GM12878 (cell line): ENCODE measurements at regions not wholly inside any gene's neighbourhood (a gene's known extent, or its start where the extent isn't known, plus 50 kb on each side); places are given as distances from the start of the nearest gene placed in this dataset.
A peak's percentile ranks its signal among the peaks of the same experiment; 100 is the strongest.

ENCODE experiments used
- ATAC-seq: fragments of 200-7000 bp; cut with Tn5 transposase; 3 replicates; pipeline ENCODE4 v1.9.1; 2020; ENCODE audit warnings: mild to moderate bottlenecking, moderate library complexity
- BruUV-seq: library from RNA; stranded (reverse); fragments of 400-500 nt; replicated peaks from 2 replicates; lab custom pipeline; 2021; lab: Mats Ljungman, UMichigan
- CTCF ChIA-PET: fragments of 300-600 bp; sonication (Branson Sonifier 250); formaldehyde crosslinking; extraction: SDS; loops from one replicate; lab custom pipeline; 2021; ENCODE audit warnings: inconsistent platforms; lab: Yijun Ruan, JAX
- POLR2A ChIA-PET: fragments of 350-600 bp; formaldehyde crosslinking; extraction: SDS; loops from one replicate; lab custom pipeline; 2021; ENCODE audit warnings: inconsistent platforms; lab: Charles Lee
- RAD21 ChIA-PET: fragments of 300-600 bp; sonication (Branson Sonifier 250); formaldehyde crosslinking; loops from one replicate; lab custom pipeline; 2023; ENCODE audit warnings: antibody characterized with exemption; ENCODE audit not compliant: unreplicated experiment; lab: Charles Lee
- SMC1A ChIA-PET: fragments of 300-600 bp; sonication (Branson Sonifier 250); formaldehyde crosslinking; loops from one replicate; lab custom pipeline; 2023; ENCODE audit not compliant: unreplicated experiment, uncharacterized antibody; lab: Charles Lee
- DNase-seq: peaks from one replicate; pipeline ENCODE4 v3.0.0-alpha.2; 2011; ENCODE audit warnings: low read depth, low spot score
- FAIRE-seq: peaks from 3 replicates; lab custom pipeline; 2011; peaks lifted over from hg19 to GRCh38; lab: Jason Lieb, UNC
- H2AFZ ChIP-seq: 2 replicates; pipeline ENCODE4 v1.6.0; 2011; ENCODE audit warnings: low read depth, low read length, control low read depth; ENCODE audit not compliant: control insufficient read depth
- H3K27ac ChIP-seq: 2 replicates; pipeline ENCODE4 v1.5.1; 2011; ENCODE audit warnings: control low read depth; ENCODE audit not compliant: control insufficient read depth, insufficient read depth
- H3K27me3 ChIP-seq, 2 experiments: replicated peaks in 1 of 2; 2 replicates each; pipeline versions ENCODE4 v1.6.0 to v1.6.1; 2011; ENCODE audit warnings: low read length in 1 of 2; ENCODE audit not compliant: control insufficient read depth in 2 of 2, insufficient read depth in 2 of 2
- H3K36me3 ChIP-seq, 2 experiments: 2 replicates each; pipeline ENCODE4 v1.5.1; 2011; ENCODE audit warnings: low read length in 1 of 2; ENCODE audit not compliant: control insufficient read depth in 2 of 2, insufficient read depth in 2 of 2
- H3K4me1 ChIP-seq: 2 replicates; pipeline ENCODE4 v1.6.1; 2011; ENCODE audit warnings: mild to moderate bottlenecking, low read length, moderate library complexity, mixed read lengths; ENCODE audit not compliant: control insufficient read depth, insufficient read depth
- H3K4me2 ChIP-seq: 2 replicates; pipeline ENCODE4 v1.6.0; 2011; ENCODE audit warnings: control low read depth; ENCODE audit not compliant: control insufficient read depth, insufficient read depth
- H3K4me3 ChIP-seq: fragments of 200-600 bp; sonication (generic); 2 replicates; pipeline ENCODE4 v1.5.1; 2016
- H3K79me2 ChIP-seq: 2 replicates; pipeline ENCODE4 v1.6.0; 2011; ENCODE audit warnings: low read length; ENCODE audit not compliant: control insufficient read depth, insufficient read depth
- H3K9ac ChIP-seq: 2 replicates; pipeline ENCODE4 v1.8.0; 2011; ENCODE audit warnings: low read length, control low read depth, mixed read lengths; ENCODE audit not compliant: control insufficient read depth, insufficient read depth
- H3K9me3 ChIP-seq: replicated peaks from 3 replicates; pipeline ENCODE4 v1.5.1; 2011; ENCODE audit warnings: mild to moderate bottlenecking, low read length; ENCODE audit not compliant: control insufficient read depth, insufficient read depth
- H4K20me1 ChIP-seq: 2 replicates; pipeline ENCODE4 v1.6.0; 2011; ENCODE audit not compliant: control insufficient read depth, insufficient read depth
- CREM ChIP-seq: IDR thresholded peaks from 2 replicates; pipeline ENCODE4 v1.6.1; 2014; ENCODE audit warnings: antibody characterized with exemption, low read depth
- CUX1 ChIP-seq: IDR thresholded peaks from 2 replicates; pipeline ENCODE4 v1.6.1; 2012; ENCODE audit warnings: improper control_type of control experiment, low read depth, low read length; ENCODE audit not compliant: insufficient replicate concordance
- EED ChIP-seq: sonication (generic); IDR thresholded peaks from 2 replicates; pipeline ENCODE4 v1.6.1; 2016; ENCODE audit warnings: antibody characterized with exemption, low read depth
- ELK1 ChIP-seq: IDR thresholded peaks from 2 replicates; pipeline ENCODE4 v1.6.1; 2012; ENCODE audit warnings: low read depth, low read length, improper control_type of control experiment
- HDGF ChIP-seq: fragments of 450-650 bp; IDR thresholded peaks from 2 replicates; pipeline ENCODE4 v1.6.1; 2016; ENCODE audit warnings: antibody characterized with exemption
- NR2F1 ChIP-seq: fragments of 450-650 bp; conservative IDR thresholded peaks from 2 replicates; pipeline ENCODE4 v1.6.1; 2017; ENCODE audit warnings: mild to moderate bottlenecking
- POLR2A ChIP-seq: IDR thresholded peaks from 2 replicates; pipeline ENCODE4 v1.6.1; 2011; ENCODE audit warnings: low read depth, mild to moderate bottlenecking, low read length
- POU2F2 ChIP-seq: IDR thresholded peaks from 3 replicates; pipeline ENCODE4 v1.6.1; 2011; ENCODE audit warnings: low read depth, mild to moderate bottlenecking, low read length, borderline replicate concordance
- RAD51 ChIP-seq: fragments of 450-650 bp; IDR thresholded peaks from 2 replicates; pipeline ENCODE4 v1.6.1; 2016; ENCODE audit warnings: moderate library complexity, mild to moderate bottlenecking, inconsistent platforms
- RBBP5 ChIP-seq: fragments of 200-600 bp; sonication (generic); conservative IDR thresholded peaks from 2 replicates; pipeline ENCODE4 v1.6.1; 2016
- RCOR1 ChIP-seq: conservative IDR thresholded peaks from 2 replicates; pipeline ENCODE4 v1.6.1; 2012; ENCODE audit warnings: low read depth, low read length, improper control_type of control experiment
- RUNX3 ChIP-seq: IDR thresholded peaks from 2 replicates; pipeline ENCODE4 v1.6.1; 2012; ENCODE audit warnings: low read length, inconsistent platforms
- SMAD1 ChIP-seq: fragments of 450-650 bp; IDR thresholded peaks from 2 replicates; pipeline ENCODE4 v1.6.1; 2018; ENCODE audit warnings: mild to moderate bottlenecking, low read depth; ENCODE audit not compliant: partially characterized antibody
- SMC3 ChIP-seq: IDR thresholded peaks from 2 replicates; pipeline ENCODE4 v1.6.1; 2011; ENCODE audit warnings: low read length, improper control_type of control experiment, borderline replicate concordance
- SPI1 ChIP-seq: IDR thresholded peaks from 2 replicates; pipeline ENCODE4 v1.6.1; 2011; ENCODE audit warnings: low read depth, mild to moderate bottlenecking, low read length, moderate library complexity, borderline replicate concordance; ENCODE audit not compliant: insufficient read depth
- WGBS: methylation state at CpG from one replicate; pipeline ENCODE4 v1.1.6; 2016; ENCODE audit warnings: low lambda C conversion rate; ENCODE audit not compliant: insufficient replicate concordance, insufficient coverage; ENCODE audit errors: missing lambda C conversion rate; 5-methylcytosine and 5-hydroxymethylcytosine counted together
- in situ Hi-C: fragments of 300-500 bp; cut with MboI; formaldehyde crosslinking; loops from 9 replicates; pipeline ENCODE4 v1.14.3; 2018; ENCODE audit warnings: mixed read lengths
- intact Hi-C: fragments of 100-400 bp; cut with micrococcal nuclease; formaldehyde crosslinking; loops from one replicate; pipeline ENCODE4 v1.14.2; 2022; ENCODE audit not compliant: unreplicated experiment

GRCh38 chr13:70893832-70894231 is 785.6 kb upstream of the KLHL1 start:
- TF ChIP-seq NR2F1 (0 out of 2 replicates have a peak, but pooled peaks have one; percentile 18), RUNX3 (peak; percentile 55), RAD51 (no peak), SMC3 (no peak), SPI1 (peak; percentile 13; the same call in 1 of the 2 replicates)
- no peaks in the 10 kb centered on the region for H3K9me3 ChIP-seq
- H3K4me3 ChIP-seq, result no peak overlapping the region
- no peaks in the 10 kb centered on the region for H3K79me2 ChIP-seq
- ChIA-PET POLR2A (no interaction called here), SMC1A (no interaction called here), RAD21 (no interaction called here), CTCF (no interaction called here)
- no peak overlapping the region for H3K27ac ChIP-seq
- no peaks in the 10 kb centered on the region for H3K4me1 ChIP-seq
- DNase-seq (peak; percentile 7), ATAC-seq (peak; percentile 60), FAIRE-seq (no peak)
- BruUV-seq, result no TSS peak
- no peak overlapping the region for H3K4me2 ChIP-seq
- in situ Hi-C loops, result no loop called here
- 0% methylated on average over 1 of the region's 1 CpG for WGBS
- H3K36me3 ChIP-seq, result no peaks in the 10 kb centered on the region
- no peaks in the 10 kb centered on the region for H3K27me3 ChIP-seq
- H4K20me1 ChIP-seq, result no peaks in the 10 kb centered on the region
- intact Hi-C loops, result loop anchor here (10.0 kb wide), 1 partner anchor 61 kb away; no protein-coding TSS in a partner anchor
- no peak overlapping the region for H3K9ac ChIP-seq
- H2AFZ ChIP-seq, result no peak overlapping the region

GRCh38 chr13:70890289-70890688 is 782.0 kb upstream of the KLHL1 start:
- H3K4me3 ChIP-seq, result no peak overlapping the region
- BruUV-seq, result no TSS peak
- DNase-seq, result no peak
- no peak overlapping the region for H2AFZ ChIP-seq
- CTCF ChIA-PET, result no interaction called here
- no peak for FAIRE-seq
- RAD21 ChIA-PET, result no interaction called here
- SMC1A ChIA-PET, result no interaction called here
- ATAC-seq, result no peak
- no peak overlapping the region for H3K27ac ChIP-seq
- no peaks in the 10 kb centered on the region for H3K4me1 ChIP-seq
- H3K36me3 ChIP-seq, result no peaks in the 10 kb centered on the region
- H4K20me1 ChIP-seq, result no peaks in the 10 kb centered on the region
- POLR2A ChIA-PET, result no interaction called here
- H3K4me2 ChIP-seq, result no peak overlapping the region
- no peaks in the 10 kb centered on the region for H3K79me2 ChIP-seq
- H3K27me3 ChIP-seq, result no peaks in the 10 kb centered on the region
- intact Hi-C loops (loop anchor here (10.0 kb wide), 1 partner anchor 65 kb away; no protein-coding TSS in a partner anchor), in situ Hi-C loops (no loop called here)
- H3K9me3 ChIP-seq, result no peaks in the 10 kb centered on the region
- H3K9ac ChIP-seq, result no peak overlapping the region
- TF ChIP-seq POLR2A (no peak), ELK1 (no peak), POU2F2 (no peak), EED (no peak), RCOR1 (no peak), CUX1 (no peak), HDGF (no peak), SPI1 (no peak), RBBP5 (no peak), CREM (no peak), SMAD1 (no peak)
